Keratinocyte (primary cell): ENCODE measurements at regions not wholly inside any gene's neighbourhood (a gene's known extent, or its start where the extent isn't known, plus 50 kb on each side); places are given as distances from the start of the nearest gene placed in this dataset.

ENCODE experiments used
- DNase-seq: peaks from one replicate; pipeline ENCODE4 v3.0.0-alpha.2; 2011; ENCODE audit warnings: low read depth, missing footprints, low spot score
- FAIRE-seq: peaks from 2 replicates; lab custom pipeline; 2011; peaks lifted over from hg19 to GRCh38; lab: Jason Lieb, UNC
- H2AFZ ChIP-seq: 2 replicates; pipeline ENCODE4 v1.6.0; 2012; ENCODE audit warnings: low read length, control low read depth, inconsistent platforms; ENCODE audit not compliant: control insufficient read depth
- H3K27ac ChIP-seq: 2 replicates; pipeline ENCODE4 v1.5.1; 2011; ENCODE audit warnings: low read length; ENCODE audit not compliant: control insufficient read depth, insufficient read depth
- H3K27me3 ChIP-seq: 3 replicates; pipeline ENCODE4 v1.6.0; 2011; ENCODE audit warnings: low read length; ENCODE audit not compliant: control insufficient read depth, insufficient read depth; ENCODE audit errors: extremely low read depth
- H3K36me3 ChIP-seq, 2 experiments: 2 replicates in 1 of 2; 3 replicates in 1 of 2; pipeline ENCODE4 v1.5.1; 2011; ENCODE audit warnings: low read length in 2 of 2, mild to moderate bottlenecking in 1 of 2; ENCODE audit not compliant: control insufficient read depth in 2 of 2, insufficient read depth in 2 of 2; ENCODE audit errors: extremely low read depth in 1 of 2
- H3K4me1 ChIP-seq: 3 replicates; pipeline ENCODE4 v1.5.1; 2011; ENCODE audit warnings: low read length; ENCODE audit not compliant: control insufficient read depth, insufficient read depth; ENCODE audit errors: extremely low read depth
- H3K4me2 ChIP-seq: 3 replicates; pipeline ENCODE4 v1.6.0; 2011; ENCODE audit warnings: low read depth, low read length; ENCODE audit not compliant: control insufficient read depth, insufficient read depth; ENCODE audit errors: extremely low read depth
- H3K4me3 ChIP-seq, 3 experiments: fragments of 200-600 bp in 1 of 3; sonication (generic) in 1 of 3; 2 replicates in 2 of 3; 3 replicates in 1 of 3; pipeline ENCODE4 v1.5.1; 2011 to 2016; ENCODE audit warnings: low read length in 3 of 3, mild to moderate bottlenecking in 3 of 3, control low read depth in 2 of 3, inconsistent platforms in 1 of 3, low read depth in 1 of 3, mixed read lengths in 1 of 3, mixed run types in 1 of 3, moderate library complexity in 1 of 3; ENCODE audit not compliant: control insufficient read depth in 2 of 3, insufficient read depth in 2 of 3; ENCODE audit errors: extremely low read depth in 1 of 3
- H3K79me2 ChIP-seq: 2 replicates; pipeline ENCODE4 v1.6.0; 2012; ENCODE audit warnings: low read length; ENCODE audit not compliant: control insufficient read depth, insufficient read depth
- H3K9ac ChIP-seq: 3 replicates; pipeline ENCODE4 v1.6.0; 2011; ENCODE audit warnings: low read length; ENCODE audit not compliant: control insufficient read depth, insufficient read depth; ENCODE audit errors: extremely low read depth
- H3K9me1 ChIP-seq: 3 replicates; pipeline ENCODE4 v1.6.0; 2011; ENCODE audit warnings: low read length; ENCODE audit not compliant: control insufficient read depth, insufficient read depth; ENCODE audit errors: extremely low read depth
- H3K9me3 ChIP-seq: 2 replicates; pipeline ENCODE4 v1.5.1; 2012; ENCODE audit warnings: low read depth, low read length; ENCODE audit not compliant: control insufficient read depth
- H4K20me1 ChIP-seq: 3 replicates; pipeline ENCODE4 v1.6.0; 2011; ENCODE audit warnings: low read length; ENCODE audit not compliant: control insufficient read depth, insufficient read depth; ENCODE audit errors: extremely low read depth
- EZH2 ChIP-seq: IDR thresholded peaks from one replicate; pipeline ENCODE4 v1.6.1; 2012; ENCODE audit warnings: inconsistent platforms, mild to moderate bottlenecking, low read length, moderate library complexity
- dilution Hi-C: fragments of 300-500 bp; cut with MboI; formaldehyde crosslinking; loops from one replicate; pipeline ENCODE4 v1.7.0; 2020; ENCODE audit warnings: low sequenced_read_pairs; ENCODE audit not compliant: extremely low pct_ligation_motif_present
- TF ChIP-seq, protein P1 (sequence below), 3 experiments: IDR thresholded peaks in 1 of 3; conservative IDR thresholded peaks in 1 of 3; optimal IDR thresholded peaks in 1 of 3; 2 replicates in 2 of 3; 3 replicates in 1 of 3; pipeline versions ENCODE3 to v1.5.1; 2011; ENCODE audit warnings: low read length in 3 of 3, mild to moderate bottlenecking in 3 of 3, moderate library complexity in 2 of 3, control low read depth in 1 of 3, inconsistent platforms in 1 of 3; ENCODE audit not compliant: insufficient read depth in 2 of 3; ENCODE audit errors: extremely low read depth in 1 of 3

- no peak overlapping the region for H3K9ac ChIP-seq
- no peaks in the 10 kb centered on the region for H3K4me1 ChIP-seq
- no peak overlapping the region for H3K4me3 ChIP-seq
- no peak for TF ChIP-seq EZH2
- TF ChIP-seq, protein P1, sequence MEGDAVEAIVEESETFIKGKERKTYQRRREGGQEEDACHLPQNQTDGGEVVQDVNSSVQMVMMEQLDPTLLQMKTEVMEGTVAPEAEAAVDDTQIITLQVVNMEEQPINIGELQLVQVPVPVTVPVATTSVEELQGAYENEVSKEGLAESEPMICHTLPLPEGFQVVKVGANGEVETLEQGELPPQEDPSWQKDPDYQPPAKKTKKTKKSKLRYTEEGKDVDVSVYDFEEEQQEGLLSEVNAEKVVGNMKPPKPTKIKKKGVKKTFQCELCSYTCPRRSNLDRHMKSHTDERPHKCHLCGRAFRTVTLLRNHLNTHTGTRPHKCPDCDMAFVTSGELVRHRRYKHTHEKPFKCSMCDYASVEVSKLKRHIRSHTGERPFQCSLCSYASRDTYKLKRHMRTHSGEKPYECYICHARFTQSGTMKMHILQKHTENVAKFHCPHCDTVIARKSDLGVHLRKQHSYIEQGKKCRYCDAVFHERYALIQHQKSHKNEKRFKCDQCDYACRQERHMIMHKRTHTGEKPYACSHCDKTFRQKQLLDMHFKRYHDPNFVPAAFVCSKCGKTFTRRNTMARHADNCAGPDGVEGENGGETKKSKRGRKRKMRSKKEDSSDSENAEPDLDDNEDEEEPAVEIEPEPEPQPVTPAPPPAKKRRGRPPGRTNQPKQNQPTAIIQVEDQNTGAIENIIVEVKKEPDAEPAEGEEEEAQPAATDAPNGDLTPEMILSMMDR (optimal IDR thresholded peaks at IDR 0.05 in 1 of 3, IDR thresholded peaks at IDR 0.05 in 1 of 3, conservative IDR thresholded peaks at IDR 0.05 in 1 of 3; ENCODE audit: extremely low read depth in 1 of 3, insufficient read depth in 2 of 3, low read length in 3 of 3), result no peak
- no peaks in the 10 kb centered on the region for H3K27me3 ChIP-seq
- H3K4me2 ChIP-seq, result no peak overlapping the region
- H2AFZ ChIP-seq, result no peak overlapping the region
- no peaks in the 10 kb centered on the region for H3K36me3 ChIP-seq
- no peaks in the 10 kb centered on the region for H4K20me1 ChIP-seq
- dilution Hi-C loops, result no loop called here
- H3K9me1 ChIP-seq, result no peaks in the 10 kb centered on the region
- no peak overlapping the region for H3K27ac ChIP-seq
- no peak for DNase-seq
- FAIRE-seq, result no peak
- H3K9me3 ChIP-seq, result no peaks in the 10 kb centered on the region
- H3K79me2 ChIP-seq, result no peaks in the 10 kb centered on the region
Observed at GRCh38 chrX:120726294-120726693, 96.4 kb upstream of the C1GALT1C1 start.

- Histone ChIP-seq H3K4me2 (no peak overlapping the region), H3K27ac (no peak overlapping the region), H4K20me1 (no peaks in the 10 kb centered on the region), H3K9me1 (no peaks in the 10 kb centered on the region), H3K9me3 (no peaks in the 10 kb centered on the region), H3K36me3 (no peaks in the 10 kb centered on the region), H3K79me2 (no peaks in the 10 kb centered on the region), H2AFZ (no peak overlapping the region), H3K9ac (no peak overlapping the region), H3K27me3 (no peaks in the 10 kb centered on the region), H3K4me3 (no peak overlapping the region), H3K4me1 (no peaks in the 10 kb centered on the region)
- dilution Hi-C loops, result no loop called here
- FAIRE-seq (no peak), DNase-seq (no peak)
- TF ChIP-seq, protein P1 (optimal IDR thresholded peaks at IDR 0.05 in 1 of 3, IDR thresholded peaks at IDR 0.05 in 1 of 3, conservative IDR thresholded peaks at IDR 0.05 in 1 of 3; ENCODE audit: extremely low read depth in 1 of 3, insufficient read depth in 2 of 3, low read length in 3 of 3), result no peak
- no peak for TF ChIP-seq EZH2
Observed at GRCh38 chrX:120725874-120726273, 96.0 kb upstream of the C1GALT1C1 start.
